HG03378 (cell line): ENCODE measurements at regions not wholly inside any gene's neighbourhood (a gene's known extent, or its start where the extent isn't known, plus 50 kb on each side); places are given as distances from the start of the nearest gene placed in this dataset.

Experiments used
- ATAC-seq: cut with Tn5 transposase; IDR thresholded peaks from one replicate; pipeline ENCODE4 v1.9.1; 2021; ENCODE audit warnings: mild to moderate bottlenecking, moderate library complexity; ENCODE audit not compliant: unreplicated experiment

- ATAC-seq, result no peak
Observed at GRCh38 chr3:111244760-111245159, 173.1 kb downstream of the NECTIN3 start.

DNA sequence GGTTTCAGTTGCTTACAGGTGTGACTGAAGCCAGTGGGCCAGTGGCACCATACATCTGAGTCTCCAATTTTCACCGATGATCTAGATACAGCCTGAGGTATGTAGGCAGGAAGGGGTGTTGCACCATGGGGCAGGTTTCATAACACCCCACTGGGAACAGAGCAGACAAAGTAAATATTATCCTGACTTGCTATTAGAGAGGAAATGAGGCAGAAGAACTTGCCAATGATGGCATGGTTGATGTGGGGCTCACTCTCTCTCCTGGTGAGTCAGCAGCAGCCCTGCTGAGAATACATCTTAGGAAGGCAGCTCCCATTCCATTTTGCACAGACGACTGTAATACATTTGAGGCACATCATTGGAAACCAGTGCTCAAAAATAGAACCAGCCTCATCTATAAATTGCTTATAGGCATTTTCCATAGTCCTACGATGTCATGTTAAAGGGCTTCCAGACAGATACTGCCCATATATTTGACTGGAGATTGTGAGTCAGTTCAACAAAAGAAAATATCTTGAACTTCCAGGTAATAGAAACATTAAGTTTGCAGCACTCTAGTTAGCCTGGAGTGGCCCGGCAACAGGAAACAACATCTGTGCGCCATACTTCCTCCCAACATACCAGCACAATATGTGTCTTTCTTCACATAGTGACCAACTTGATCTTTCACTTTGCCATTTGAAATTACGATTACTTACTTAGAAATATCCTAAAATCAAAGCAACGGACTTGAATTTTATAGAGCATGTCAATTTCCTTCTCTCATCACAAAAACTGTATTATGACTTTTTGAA lies 175.5 kb downstream of the NECTIN3 start:
- ATAC-seq, result no peak

DNA sequence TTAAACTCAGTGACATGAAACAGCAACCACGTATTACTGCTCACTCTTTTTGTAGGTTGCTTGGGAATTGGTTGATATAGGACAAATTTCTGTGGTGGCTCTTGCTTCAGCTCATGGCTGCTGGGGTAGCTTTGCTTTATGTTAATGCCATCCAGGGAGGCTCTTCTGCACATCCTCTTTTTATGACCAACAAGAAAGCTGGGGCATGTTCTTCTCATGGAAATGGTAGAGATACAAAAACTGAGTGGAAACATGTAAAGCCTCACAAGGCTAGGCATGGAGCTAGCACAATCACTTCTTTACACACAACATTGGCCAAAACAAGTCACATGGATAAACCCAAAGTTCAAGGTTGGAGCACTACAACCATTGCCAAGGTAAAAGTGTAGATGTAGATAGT lies 176.8 kb downstream of the NECTIN3 start:
- no peak for ATAC-seq

DNA sequence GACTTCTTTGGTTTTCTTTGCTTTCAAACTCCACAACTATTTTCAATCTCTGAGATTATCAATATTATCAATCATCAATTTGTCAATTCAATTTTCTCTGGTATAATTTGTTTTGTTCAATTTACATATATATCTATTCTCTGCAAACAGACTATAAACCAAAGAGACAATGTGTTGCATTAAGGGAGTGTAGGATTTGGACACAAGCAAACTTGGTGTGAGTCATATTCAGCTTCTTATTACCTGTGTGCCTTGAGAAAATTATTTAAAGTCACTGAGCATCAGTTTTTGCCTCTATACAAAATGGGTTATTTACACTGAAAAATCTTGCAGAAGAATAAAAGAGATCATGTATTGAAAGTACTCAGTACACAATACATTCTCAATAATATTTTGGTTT lies 177.8 kb downstream of the NECTIN3 start:
- ATAC-seq, result no peak

DNA sequence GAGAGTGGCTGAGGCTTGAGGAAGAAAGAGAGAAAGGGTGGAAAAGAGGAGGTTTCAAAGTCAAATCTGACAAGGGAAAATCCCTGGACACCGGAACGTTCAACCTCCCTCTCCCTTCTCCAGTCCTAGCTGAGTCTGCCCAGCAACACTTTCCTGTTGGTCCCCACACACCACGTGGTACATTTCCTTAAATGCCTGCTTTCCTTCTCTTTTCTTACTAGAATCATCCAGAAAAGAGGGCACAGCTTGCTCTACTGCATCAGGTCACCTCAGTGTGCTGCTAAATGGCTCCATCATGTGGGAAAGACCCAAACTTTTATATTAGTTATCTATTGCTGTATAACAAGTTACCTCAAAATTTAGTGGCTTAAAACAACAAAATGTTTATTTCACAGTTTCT lies 181.2 kb downstream of the NECTIN3 start:
- peak; percentile 58 for ATAC-seq

GRCh38 chr3:111253733-111254132 lies 182.1 kb downstream of the NECTIN3 start:
- ATAC-seq, result no peak

GRCh38 chr3:111260878-111261277 lies 189.3 kb downstream of the NECTIN3 start:
- ATAC-seq, result peak; percentile 89

GRCh38 chr3:111269777-111270176 lies 198.2 kb downstream of the NECTIN3 start:
- no peak for ATAC-seq

DNA sequence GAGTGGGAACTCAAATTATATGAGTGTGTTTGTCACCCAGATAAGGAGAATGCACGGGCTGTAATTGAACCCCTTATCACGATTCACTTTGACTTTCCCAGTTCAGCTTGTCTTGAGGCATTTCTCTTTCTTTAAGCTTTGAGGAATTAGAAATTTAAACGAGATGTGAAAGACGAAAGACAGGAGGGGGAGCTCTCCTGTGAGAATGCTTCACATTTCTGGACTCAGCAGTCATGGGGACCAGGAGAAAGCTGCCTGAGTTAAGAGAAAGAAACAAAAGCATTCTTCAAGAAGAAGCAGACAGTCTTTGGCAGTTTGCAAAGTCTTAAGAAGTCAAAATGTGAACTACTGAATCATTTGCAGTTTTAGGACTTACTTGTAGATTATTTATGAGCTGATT lies 205.6 kb downstream of the NECTIN3 start:
- ATAC-seq, result no peak

DNA sequence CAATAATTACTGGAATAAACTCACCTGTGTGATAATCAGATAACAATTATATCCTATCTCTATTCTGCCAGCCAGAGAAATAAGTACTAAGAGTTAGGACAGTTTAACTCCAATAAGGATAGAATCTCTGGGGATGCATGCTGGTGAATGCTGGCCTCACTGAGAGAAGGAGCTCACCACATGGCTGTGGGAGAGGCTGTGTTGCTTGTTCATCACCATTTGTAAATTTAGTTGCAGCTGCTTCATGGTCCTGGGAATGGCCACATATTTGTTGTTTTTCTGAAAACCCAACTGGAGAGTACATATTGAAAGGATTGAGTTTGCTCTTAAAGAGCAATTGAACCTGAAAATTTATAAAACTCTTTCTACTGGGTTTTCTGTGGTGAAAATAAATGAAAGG lies 207.3 kb downstream of the NECTIN3 start:
- no peak for ATAC-seq

DNA sequence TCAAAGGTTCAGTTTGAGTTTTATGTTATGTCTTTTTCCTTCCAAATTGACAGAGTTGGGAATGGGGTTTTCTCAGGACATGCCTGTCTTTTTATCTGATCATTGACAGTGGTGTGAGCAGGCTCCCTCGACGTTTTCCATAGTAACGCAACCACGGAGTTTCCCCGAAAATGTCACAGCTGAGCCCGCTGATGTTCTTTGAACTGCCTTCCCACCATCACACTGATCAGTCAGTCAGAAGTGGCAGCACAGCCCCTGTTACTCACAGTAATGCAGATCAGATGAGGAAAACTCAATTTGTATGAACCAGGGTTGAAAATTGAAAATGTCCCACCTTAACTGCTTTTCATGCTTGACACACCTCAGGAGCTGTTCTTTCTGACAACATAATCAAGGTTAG lies 210.4 kb downstream of the NECTIN3 start:
- no peak for ATAC-seq

DNA sequence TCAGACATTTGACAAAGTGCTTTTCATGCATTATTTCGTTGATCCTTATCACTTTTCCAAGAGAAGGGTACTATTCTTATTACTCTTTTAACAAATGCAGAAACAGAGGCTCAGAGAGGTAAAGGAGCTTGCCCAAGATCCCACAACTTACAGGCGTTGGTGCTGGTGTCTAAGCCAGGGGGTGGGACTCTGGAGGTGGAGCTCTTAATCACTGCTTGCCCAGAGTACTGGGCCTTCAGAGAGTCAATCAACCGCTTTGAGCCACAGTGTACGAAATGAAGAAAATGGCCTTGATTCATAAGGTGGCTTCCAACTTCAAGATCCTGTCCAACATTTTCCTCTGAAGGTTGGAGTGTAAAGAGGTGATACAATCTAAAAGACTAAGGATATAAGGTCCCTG lies 211.5 kb downstream of the NECTIN3 start:
- no peak for ATAC-seq

DNA sequence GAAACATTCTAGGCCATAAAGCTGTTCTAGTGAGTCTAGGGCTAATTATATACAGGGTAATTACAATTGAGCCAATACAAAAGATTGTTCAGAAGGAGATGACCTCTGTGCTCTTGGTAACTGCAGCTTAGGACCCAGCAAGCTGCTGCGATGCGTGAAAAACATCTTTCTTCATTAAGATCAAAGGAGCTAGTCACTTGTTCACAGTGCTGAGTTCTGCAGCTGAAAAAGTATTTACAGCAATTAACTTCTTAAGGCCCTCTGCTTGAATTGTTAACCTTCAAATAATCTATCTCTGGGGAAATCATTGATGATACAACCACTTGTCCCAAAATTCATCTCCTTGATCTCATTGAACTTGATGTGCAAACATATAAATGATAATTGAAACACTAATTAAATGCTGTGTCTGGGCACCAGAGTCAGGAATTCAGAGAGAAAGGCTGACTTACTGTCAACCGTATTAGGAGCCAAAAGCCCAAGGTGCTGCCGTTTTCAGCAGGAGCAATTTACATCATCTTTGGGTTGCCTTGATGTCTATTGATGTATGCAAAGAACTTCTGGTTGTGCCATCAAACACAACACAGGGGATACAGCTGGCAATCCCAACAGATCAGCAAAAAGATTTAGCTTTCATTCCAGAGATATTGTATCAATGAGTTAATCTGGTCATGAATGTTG lies 213.0 kb downstream of the NECTIN3 start:
- no peak for ATAC-seq

GRCh38 chr3:111285184-111285538 lies 213.5 kb downstream of the NECTIN3 start:
- no peak for ATAC-seq

DNA sequence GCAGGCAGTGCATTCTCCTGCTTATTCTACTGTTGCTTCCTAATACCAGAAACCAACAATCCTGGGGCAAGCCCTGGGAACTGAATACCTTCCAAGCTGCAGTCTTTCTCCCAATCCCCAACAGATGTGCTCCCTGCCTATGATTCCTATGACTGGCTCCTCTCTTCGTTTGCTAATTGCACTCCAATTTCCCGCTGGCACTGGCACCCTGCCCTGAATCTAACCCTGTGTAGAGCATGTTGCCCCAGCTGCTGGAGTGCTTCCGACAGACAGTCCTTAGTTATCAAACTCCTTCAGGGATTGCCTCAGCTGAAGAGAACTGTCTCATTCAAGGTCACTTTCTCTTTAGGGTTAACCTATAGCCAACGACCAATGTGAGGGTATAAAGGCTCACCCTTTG lies 214.1 kb downstream of the NECTIN3 start:
- ATAC-seq, result no peak

DNA sequence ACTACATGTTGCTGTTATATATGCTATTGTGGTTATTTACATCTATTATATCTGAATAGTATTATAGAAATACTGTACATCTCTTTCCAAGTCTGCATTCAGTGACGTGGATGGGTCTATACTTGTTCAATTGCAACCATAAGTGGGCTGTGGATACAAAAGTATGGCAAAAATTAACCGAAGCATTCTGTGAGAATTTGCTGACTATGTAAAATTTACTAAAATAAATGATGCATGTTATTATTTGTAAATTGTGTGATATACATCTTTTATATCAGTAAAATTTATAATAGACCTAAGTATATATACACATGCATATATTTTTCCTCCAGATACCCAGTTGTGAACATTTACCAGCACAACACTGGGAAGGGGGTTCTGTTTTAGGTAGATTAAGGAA lies 215.1 kb downstream of the NECTIN3 start:
- no peak for ATAC-seq

DNA sequence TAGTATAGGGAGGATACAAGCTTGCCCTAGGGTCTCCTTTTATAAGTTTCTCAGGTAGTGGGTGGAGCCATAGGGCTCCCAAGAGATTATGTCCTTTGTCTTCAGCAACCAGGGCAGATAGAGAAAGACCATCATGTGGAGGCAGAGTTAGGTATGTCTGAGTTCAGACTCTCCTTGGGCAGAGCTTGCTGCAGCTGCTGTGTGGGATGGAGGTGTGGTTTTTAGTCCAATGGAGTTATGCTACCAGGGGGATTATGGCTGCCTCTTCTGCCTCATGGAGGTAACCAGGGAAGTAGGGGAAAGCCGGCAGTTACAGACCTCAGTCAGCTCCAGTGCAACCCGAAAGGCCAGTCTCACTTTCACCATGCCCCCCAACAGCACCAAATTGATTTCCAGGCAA lies 220.5 kb downstream of the NECTIN3 start:
- ATAC-seq, result no peak

GRCh38 chr3:111299192-111299615 lies 227.6 kb downstream of the NECTIN3 start:
- ATAC-seq, result no peak

GRCh38 chr3:111301238-111301798 lies 229.7 kb downstream of the NECTIN3 start:
- ATAC-seq, result no peak

- ATAC-seq, result no peak
Observed at GRCh38 chr3:111302063-111302462, 230.4 kb downstream of the NECTIN3 start.

- ATAC-seq, result no peak
Observed at GRCh38 chr3:111303760-111304159, 232.1 kb downstream of the NECTIN3 start.

GRCh38 chr3:111307676-111308075 lies 234.3 kb upstream of the CD96 start:
- ATAC-seq, result no peak
